Activated CD4-positive, alpha-beta memory T cell treated with anti-CD3 and anti-CD28 coated beads, Interleukin-2, amount 10 ng/mL, durations not matched to agents 7 days and 5 days (primary cell): ENCODE measurements at regions not wholly inside any gene's neighbourhood (a gene's known extent, or its start where the extent isn't known, plus 50 kb on each side); places are given as distances from the start of the nearest gene placed in this dataset.

ENCODE experiments used
- CTCF ChIA-PET: fragments of 350-600 bp; sonication (Branson Sonifier 250); formaldehyde crosslinking; loops from one replicate; lab custom pipeline; 2021; ENCODE audit warnings: antibody characterized with exemption, inconsistent platforms; lab: Charles Lee
- POLR2A ChIA-PET: fragments of 350-600 bp; sonication (Branson Sonifier 250); formaldehyde crosslinking; loops from one replicate; lab custom pipeline; 2021; ENCODE audit warnings: antibody characterized with exemption; lab: Charles Lee
- DNase-seq: peaks from one replicate; pipeline ENCODE4 v3.0.0-alpha.2; 2020
- H3K27ac Mint-ChIP-seq: one replicate; pipeline ENCODE4 v1.8.0; 2021; ENCODE audit warnings: mild to moderate bottlenecking, mixed read lengths
- H3K27me3 Mint-ChIP-seq: one replicate; pipeline ENCODE4 v1.8.0; 2021; ENCODE audit warnings: mixed read lengths
- H3K36me3 Mint-ChIP-seq: one replicate; pipeline ENCODE4 v1.8.0; 2021; ENCODE audit warnings: low read depth, mixed read lengths
- H3K4me1 Mint-ChIP-seq: one replicate; pipeline ENCODE4 v1.8.0; 2021; ENCODE audit warnings: mixed read lengths
- H3K4me3 Mint-ChIP-seq: one replicate; pipeline ENCODE4 v1.8.0; 2021; ENCODE audit warnings: mild to moderate bottlenecking, mixed read lengths
- H3K9me3 Mint-ChIP-seq: one replicate; pipeline ENCODE4 v1.8.0; 2021; ENCODE audit warnings: mixed read lengths

DNA sequence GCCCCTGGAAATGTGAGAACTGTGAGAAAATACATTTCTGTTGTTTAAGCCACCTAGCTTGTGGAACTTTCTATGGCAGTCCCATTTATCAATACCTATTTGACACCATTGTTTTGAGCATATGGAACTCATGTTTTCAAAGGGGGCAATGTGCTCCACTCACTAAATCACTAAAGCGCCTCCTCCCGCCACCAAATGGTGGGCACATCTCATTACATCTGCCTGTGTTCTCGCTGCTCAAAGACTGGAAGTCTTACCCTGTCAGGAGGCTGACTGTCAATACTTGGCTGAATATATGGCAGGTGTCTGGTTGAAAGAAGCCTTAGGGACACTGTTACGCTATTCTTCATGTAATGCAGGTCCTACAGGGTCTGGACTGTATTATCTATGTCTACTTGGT lies 767.7 kb downstream of the TSN start:
- no peaks in the 10 kb centered on the region for H3K27me3 Mint-ChIP-seq
- H3K36me3 Mint-ChIP-seq: no peaks in the 10 kb centered on the region
- ChIA-PET POLR2A (no interaction called here), CTCF (no interaction called here)
- H3K9me3 Mint-ChIP-seq: peaks cover 6% of the 10 kb centered on the region
- no peak for DNase-seq
- no peak overlapping the region for H3K27ac Mint-ChIP-seq
- H3K4me1 Mint-ChIP-seq: no peaks in the 10 kb centered on the region
- no peak overlapping the region for H3K4me3 Mint-ChIP-seq

GRCh38 chr2:122523981-122524380 lies 768.5 kb downstream of the TSN start:
- CTCF ChIA-PET: no interaction called here
- Mint-ChIP-seq H3K27ac (no peak overlapping the region), H3K9me3 (peaks cover 6% of the 10 kb centered on the region), H3K4me3 (no peak overlapping the region), H3K4me1 (no peaks in the 10 kb centered on the region), H3K36me3 (no peaks in the 10 kb centered on the region), H3K27me3 (no peaks in the 10 kb centered on the region)
- POLR2A ChIA-PET: no interaction called here
- no peak for DNase-seq

- H3K9me3 Mint-ChIP-seq: peaks cover 10% of the 10 kb centered on the region
- DNase-seq: no peak
- no peaks in the 10 kb centered on the region for H3K4me1 Mint-ChIP-seq
- no peaks in the 10 kb centered on the region for H3K36me3 Mint-ChIP-seq
- no peak overlapping the region for H3K4me3 Mint-ChIP-seq
- no peaks in the 10 kb centered on the region for H3K27me3 Mint-ChIP-seq
- ChIA-PET CTCF (no interaction called here), POLR2A (no interaction called here)
- H3K27ac Mint-ChIP-seq: no peak overlapping the region
These were observed 769.9 kb downstream of the TSN start for GRCh38 chr2:122525336-122525735.

DNA sequence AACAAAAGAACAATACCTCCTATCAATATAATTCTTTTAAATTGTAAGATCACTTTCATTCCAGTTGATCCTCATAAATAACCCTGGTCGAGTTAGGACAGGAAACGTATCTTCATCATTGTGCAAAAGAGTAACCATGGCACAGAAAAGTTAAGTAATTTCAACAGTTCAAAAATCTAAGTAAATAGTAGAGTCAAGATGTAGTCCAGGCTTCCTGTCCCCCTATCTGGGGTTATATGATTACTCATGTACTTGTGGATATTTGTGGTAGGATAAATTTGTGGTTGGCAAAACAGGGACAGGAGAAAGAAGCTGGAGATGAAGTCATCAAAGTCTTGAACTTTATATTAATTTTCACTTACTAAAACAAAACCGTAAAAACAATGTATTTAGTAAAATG lies 772.6 kb downstream of the TSN start:
- H3K27me3 Mint-ChIP-seq: no peaks in the 10 kb centered on the region
- POLR2A ChIA-PET: no interaction called here
- no peak for DNase-seq
- H3K9me3 Mint-ChIP-seq: peaks cover 15% of the 10 kb centered on the region
- H3K27ac Mint-ChIP-seq: no peak overlapping the region
- no peaks in the 10 kb centered on the region for H3K4me1 Mint-ChIP-seq
- H3K36me3 Mint-ChIP-seq: no peaks in the 10 kb centered on the region
- CTCF ChIA-PET: interaction anchor here (0.7 kb wide), 1 partner anchor 8 kb away, joined by 7 read pairs; no protein-coding TSS in a partner anchor
- no peak overlapping the region for H3K4me3 Mint-ChIP-seq

- Mint-ChIP-seq H3K36me3 (no peaks in the 10 kb centered on the region), H3K4me1 (no peaks in the 10 kb centered on the region), H3K4me3 (no peak overlapping the region), H3K27me3 (no peaks in the 10 kb centered on the region), H3K9me3 (peaks cover 15% of the 10 kb centered on the region), H3K27ac (no peak overlapping the region)
- no peak for DNase-seq
- POLR2A ChIA-PET: no interaction called here
- CTCF ChIA-PET: no interaction called here
These were observed 773.7 kb downstream of the TSN start for GRCh38 chr2:122528958-122529705.

DNA sequence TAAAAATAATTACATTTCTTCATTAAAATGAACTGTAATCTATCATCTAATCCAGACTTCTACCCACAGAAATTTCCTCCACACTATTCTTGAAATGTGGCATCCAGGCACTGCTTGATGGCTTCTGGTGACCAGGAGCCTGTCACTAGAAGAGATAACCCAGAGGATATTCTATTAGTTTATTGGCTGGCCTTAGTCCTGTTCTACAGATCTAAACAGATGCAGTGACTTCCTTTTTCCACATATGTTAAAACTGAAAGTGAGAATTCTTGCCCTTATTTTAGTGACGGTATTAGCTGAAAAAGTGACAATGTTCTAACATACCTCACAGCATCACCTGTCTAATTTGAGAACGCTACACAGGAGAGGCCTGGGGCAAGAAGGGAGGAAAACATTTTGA lies 775.4 kb downstream of the TSN start:
- Mint-ChIP-seq H3K36me3 (no peaks in the 10 kb centered on the region), H3K4me1 (no peaks in the 10 kb centered on the region), H3K4me3 (no peak overlapping the region), H3K27me3 (no peaks in the 10 kb centered on the region), H3K27ac (no peak overlapping the region), H3K9me3 (peaks cover 15% of the 10 kb centered on the region)
- POLR2A ChIA-PET: no interaction called here
- CTCF ChIA-PET: no interaction called here
- no peak for DNase-seq

GRCh38 chr2:122531290-122532071 lies 776.0 kb downstream of the TSN start:
- H3K4me1 Mint-ChIP-seq: no peaks in the 10 kb centered on the region
- POLR2A ChIA-PET: no interaction called here
- H3K4me3 Mint-ChIP-seq: no peak overlapping the region
- peaks cover 14% of the 10 kb centered on the region for H3K9me3 Mint-ChIP-seq
- H3K27me3 Mint-ChIP-seq: no peaks in the 10 kb centered on the region
- no peak overlapping the region for H3K27ac Mint-ChIP-seq
- no peak for DNase-seq
- no peaks in the 10 kb centered on the region for H3K36me3 Mint-ChIP-seq
- CTCF ChIA-PET: no interaction called here

GRCh38 chr2:122532072-122532344 lies 776.6 kb downstream of the TSN start:
- CTCF ChIA-PET: no interaction called here
- Mint-ChIP-seq H3K9me3 (peaks cover 9% of the 10 kb centered on the region), H3K27ac (no peak overlapping the region), H3K27me3 (no peaks in the 10 kb centered on the region), H3K4me3 (no peak overlapping the region), H3K4me1 (no peaks in the 10 kb centered on the region), H3K36me3 (no peaks in the 10 kb centered on the region)
- no peak for DNase-seq
- POLR2A ChIA-PET: no interaction called here

DNA sequence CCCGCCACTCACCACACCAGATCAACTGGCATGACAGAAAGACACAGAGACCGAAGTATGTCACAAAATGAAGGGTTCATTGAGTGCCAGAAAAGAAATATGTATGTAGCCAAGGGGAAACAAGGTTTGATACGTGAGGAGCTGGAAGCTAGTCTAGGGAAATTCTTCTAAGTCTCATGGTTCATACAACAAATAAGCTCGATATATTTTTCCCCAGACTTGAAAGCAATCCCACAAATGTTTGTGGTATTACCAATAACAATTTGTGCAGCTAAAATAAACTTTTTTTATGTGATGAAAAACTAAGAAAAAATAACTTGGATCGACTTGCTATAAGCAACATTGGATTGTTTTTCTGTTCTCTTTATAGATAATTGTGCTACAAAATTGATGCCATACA lies 777.0 kb downstream of the TSN start:
- Mint-ChIP-seq H3K27me3 (no peaks in the 10 kb centered on the region), H3K27ac (no peak overlapping the region), H3K36me3 (no peaks in the 10 kb centered on the region), H3K9me3 (peaks cover 9% of the 10 kb centered on the region), H3K4me1 (no peaks in the 10 kb centered on the region), H3K4me3 (no peak overlapping the region)
- no peak for DNase-seq
- POLR2A ChIA-PET: no interaction called here
- CTCF ChIA-PET: no interaction called here

DNA sequence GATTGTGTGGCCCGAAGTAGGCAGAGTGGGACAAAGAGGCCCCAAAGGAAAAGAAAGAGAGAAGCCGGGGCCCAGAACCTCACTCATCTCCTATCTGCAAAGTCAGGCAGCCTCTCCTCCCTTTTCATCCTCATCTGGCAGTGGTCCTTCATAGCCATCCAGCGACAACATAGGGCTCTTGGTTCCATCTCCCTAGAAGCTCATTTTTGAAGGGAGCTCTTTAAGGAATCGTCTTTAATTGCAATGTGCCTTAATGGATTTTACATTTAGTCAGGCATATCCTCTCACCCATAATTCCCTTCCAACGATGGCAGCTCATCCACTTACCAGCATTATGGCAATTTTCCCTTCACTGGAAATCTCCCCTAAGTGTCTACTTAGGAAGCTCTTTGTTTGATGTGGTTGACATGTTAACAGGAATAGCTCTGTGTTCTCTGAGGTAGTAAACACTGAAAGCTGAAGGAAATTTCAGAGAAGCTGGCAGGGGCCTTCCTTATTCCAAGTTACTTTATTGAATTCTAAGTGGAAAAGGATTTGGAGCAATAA lies 780.6 kb downstream of the TSN start:
- no peaks in the 10 kb centered on the region for H3K4me1 Mint-ChIP-seq
- POLR2A ChIA-PET: no interaction called here
- H3K9me3 Mint-ChIP-seq: peaks cover 5% of the 10 kb centered on the region
- no peaks in the 10 kb centered on the region for H3K27me3 Mint-ChIP-seq
- CTCF ChIA-PET: no interaction called here
- H3K27ac Mint-ChIP-seq: no peak overlapping the region
- no peak for DNase-seq
- no peak overlapping the region for H3K4me3 Mint-ChIP-seq
- no peaks in the 10 kb centered on the region for H3K36me3 Mint-ChIP-seq

DNA sequence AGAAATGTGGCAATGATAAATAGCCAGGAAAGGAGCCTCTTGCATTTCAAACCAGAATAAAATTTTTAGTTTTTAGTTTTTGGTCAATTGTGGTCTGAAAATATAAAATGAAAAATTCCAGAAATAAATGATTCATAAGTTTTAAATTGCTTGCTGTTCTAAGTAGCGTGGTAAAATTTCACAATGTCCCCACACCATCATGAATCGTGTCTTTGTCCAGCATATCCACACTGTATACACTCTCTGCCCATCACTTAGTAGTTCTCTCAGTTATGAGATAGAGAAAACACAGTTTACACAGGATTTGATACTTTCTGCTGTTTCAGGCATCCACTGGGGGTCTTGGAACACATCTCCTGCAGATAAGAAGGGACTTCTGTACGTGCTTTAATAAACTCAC lies 783.9 kb downstream of the TSN start:
- Mint-ChIP-seq H3K4me3 (no peak overlapping the region), H3K27ac (no peak overlapping the region), H3K9me3 (no peaks in the 10 kb centered on the region), H3K4me1 (no peaks in the 10 kb centered on the region), H3K36me3 (no peaks in the 10 kb centered on the region), H3K27me3 (no peaks in the 10 kb centered on the region)
- ChIA-PET POLR2A (no interaction called here), CTCF (no interaction called here)
- no peak for DNase-seq

DNA sequence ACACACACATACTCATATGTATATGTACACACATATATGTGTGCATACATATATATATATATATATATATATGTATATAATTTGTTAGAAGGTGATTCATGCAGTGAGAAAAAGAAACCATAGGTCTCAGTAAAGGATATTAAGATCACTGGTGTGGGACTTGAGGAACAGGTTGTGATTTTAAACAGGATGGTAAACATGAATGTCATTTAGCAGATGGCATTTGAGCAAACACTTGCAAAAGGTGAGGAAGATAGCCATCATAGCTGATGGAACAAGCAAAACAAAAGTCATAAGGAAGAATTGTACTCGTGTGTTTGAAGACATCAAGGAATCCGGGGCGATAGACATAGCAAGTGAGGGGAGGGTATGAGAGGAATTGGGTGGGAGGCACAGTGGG lies 784.5 kb downstream of the TSN start:
- Mint-ChIP-seq H3K27me3 (no peaks in the 10 kb centered on the region), H3K9me3 (no peaks in the 10 kb centered on the region), H3K27ac (no peak overlapping the region), H3K4me3 (no peak overlapping the region), H3K4me1 (no peaks in the 10 kb centered on the region), H3K36me3 (no peaks in the 10 kb centered on the region)
- DNase-seq: no peak
- CTCF ChIA-PET: no interaction called here
- POLR2A ChIA-PET: no interaction called here

DNA sequence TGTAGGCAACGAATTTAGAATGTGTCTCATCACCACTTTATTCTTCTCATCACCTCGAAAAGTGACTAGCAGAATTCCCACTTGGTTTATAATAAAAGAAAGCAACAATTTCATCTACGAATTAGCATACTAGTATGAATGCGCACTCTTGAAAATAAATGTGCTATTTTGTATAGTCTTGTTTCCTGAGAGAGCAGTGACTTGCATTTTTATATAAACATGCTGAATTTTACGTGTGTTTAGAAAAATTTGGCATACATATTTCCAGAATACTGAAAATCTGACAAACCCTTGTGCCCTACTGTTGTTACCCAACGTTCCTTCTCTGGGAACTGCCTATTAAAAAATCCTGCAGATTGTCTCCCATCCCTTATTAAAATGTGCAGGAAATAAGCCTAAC lies 786.8 kb downstream of the TSN start:
- Mint-ChIP-seq H3K36me3 (no peaks in the 10 kb centered on the region), H3K4me3 (no peak overlapping the region), H3K27ac (no peak overlapping the region), H3K27me3 (no peaks in the 10 kb centered on the region), H3K4me1 (no peaks in the 10 kb centered on the region), H3K9me3 (no peaks in the 10 kb centered on the region)
- DNase-seq: no peak
- POLR2A ChIA-PET: no interaction called here
- CTCF ChIA-PET: no interaction called here

- Mint-ChIP-seq H3K36me3 (no peaks in the 10 kb centered on the region), H3K4me3 (no peak overlapping the region), H3K4me1 (no peaks in the 10 kb centered on the region), H3K27me3 (no peaks in the 10 kb centered on the region), H3K9me3 (no peaks in the 10 kb centered on the region), H3K27ac (no peak overlapping the region)
- ChIA-PET CTCF (no interaction called here), POLR2A (no interaction called here)
- DNase-seq: no peak
These were observed 787.2 kb downstream of the TSN start for GRCh38 chr2:122542646-122543045.
